HL-60 (cell line): ENCODE measurements at regions not wholly inside any gene's neighbourhood (a gene's known extent, or its start where the extent isn't known, plus 50 kb on each side); places are given as distances from the start of the nearest gene placed in this dataset.

Source experiments
- DNase-seq, 2 experiments: peaks; one replicate each; pipeline ENCODE4 v3.0.0-alpha.2; 2010 to 2020; ENCODE audit warnings: low read depth in 1 of 2, low spot score in 1 of 2
- H3K27ac ChIP-seq: fragments of 250-450 bp; sonication (Bioruptor Pico); replicated peaks from 2 replicates; pipeline ENCODE4 v1.5.1; 2020; ENCODE audit warnings: mild to moderate bottlenecking, moderate library complexity
- H3K27me3 ChIP-seq: fragments of 250-450 bp; sonication (Bioruptor Pico); 2 replicates; pipeline ENCODE4 v1.5.1; 2021; ENCODE audit warnings: mild to moderate bottlenecking, moderate library complexity; ENCODE audit not compliant: insufficient read depth, poor library complexity, severe bottlenecking
- H3K4me3 ChIP-seq: replicated peaks from 2 replicates; pipeline ENCODE4 v1.5.1; 2011; ENCODE audit warnings: mild to moderate bottlenecking, control low read depth, low read length; ENCODE audit not compliant: insufficient read depth
- GABPA ChIP-seq: IDR thresholded peaks from 2 replicates; pipeline ENCODE4 v1.6.1; 2012; ENCODE audit warnings: low read depth
- POLR2AphosphoS5 ChIP-seq: IDR thresholded peaks from 2 replicates; pipeline ENCODE4 v1.6.1; 2012; ENCODE audit warnings: low read depth
- SPI1 ChIP-seq: IDR thresholded peaks from 2 replicates; pipeline ENCODE4 v1.6.1; 2012; ENCODE audit warnings: low read depth, mild to moderate bottlenecking, borderline replicate concordance
- TF ChIP-seq, protein P1 (sequence below): IDR thresholded peaks from 2 replicates; pipeline ENCODE4 v1.6.1; 2012; ENCODE audit warnings: low read depth; ENCODE audit not compliant: insufficient replicate concordance
- TF ChIP-seq, protein P2 (sequence below): IDR thresholded peaks from one replicate; pipeline ENCODE4 v1.5.1; 2011; ENCODE audit warnings: low read length, control low read depth, inconsistent platforms; ENCODE audit not compliant: insufficient read depth

DNA sequence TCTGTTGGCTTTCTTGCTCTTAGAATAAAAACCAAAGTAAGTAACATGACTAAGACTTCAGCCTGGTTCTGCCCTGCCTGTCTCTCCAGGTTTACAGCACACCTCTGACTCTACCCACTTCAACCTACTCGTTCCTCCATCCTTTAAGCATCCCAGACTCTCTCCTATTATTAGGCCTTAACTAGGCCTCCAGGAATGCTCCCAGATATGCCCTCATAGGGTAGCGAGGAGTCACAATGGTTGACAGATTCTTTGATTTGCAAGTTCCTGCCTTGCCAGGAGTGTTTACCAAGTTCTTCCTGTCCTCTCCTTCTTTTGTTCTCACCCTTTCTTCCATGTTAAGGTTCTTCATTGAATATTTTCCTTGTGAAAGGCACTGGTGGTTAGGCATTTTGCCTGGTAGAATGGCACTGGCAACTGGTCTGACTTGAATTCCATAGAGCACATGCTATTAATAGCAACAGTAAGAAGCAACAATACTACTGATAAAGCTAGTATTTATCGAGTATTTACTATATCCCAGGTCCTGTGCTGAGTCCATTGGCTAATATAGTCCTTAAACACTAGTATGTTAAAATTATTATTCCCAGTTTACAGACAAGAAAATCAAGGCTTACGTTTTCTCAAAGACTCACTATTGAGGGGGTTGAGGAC is 327.9 kb upstream of the PRKCQ start:
- H3K27me3 ChIP-seq, result no peaks in the 10 kb centered on the region

DNA sequence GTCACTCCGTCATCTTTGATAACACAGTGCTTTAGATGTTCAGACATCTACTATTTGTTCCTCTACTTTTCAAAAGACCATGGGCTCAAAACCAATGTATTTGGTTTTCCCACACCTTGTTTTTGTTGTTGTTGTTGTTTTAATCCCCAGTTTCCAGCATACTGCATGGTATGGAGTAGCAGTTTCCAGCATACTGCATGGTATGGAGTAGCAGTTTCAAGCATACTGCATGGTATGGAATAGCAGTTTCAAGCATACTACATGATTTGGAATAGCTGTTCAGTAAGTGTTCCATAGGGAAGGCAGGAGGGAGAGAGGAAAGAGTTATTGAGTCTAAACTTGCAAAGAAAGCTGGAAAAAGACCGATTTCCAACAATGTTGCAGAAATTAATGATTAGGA is 314.3 kb upstream of the PRKCQ start:
- DNase-seq, result no peak
- TF ChIP-seq, protein P1, sequence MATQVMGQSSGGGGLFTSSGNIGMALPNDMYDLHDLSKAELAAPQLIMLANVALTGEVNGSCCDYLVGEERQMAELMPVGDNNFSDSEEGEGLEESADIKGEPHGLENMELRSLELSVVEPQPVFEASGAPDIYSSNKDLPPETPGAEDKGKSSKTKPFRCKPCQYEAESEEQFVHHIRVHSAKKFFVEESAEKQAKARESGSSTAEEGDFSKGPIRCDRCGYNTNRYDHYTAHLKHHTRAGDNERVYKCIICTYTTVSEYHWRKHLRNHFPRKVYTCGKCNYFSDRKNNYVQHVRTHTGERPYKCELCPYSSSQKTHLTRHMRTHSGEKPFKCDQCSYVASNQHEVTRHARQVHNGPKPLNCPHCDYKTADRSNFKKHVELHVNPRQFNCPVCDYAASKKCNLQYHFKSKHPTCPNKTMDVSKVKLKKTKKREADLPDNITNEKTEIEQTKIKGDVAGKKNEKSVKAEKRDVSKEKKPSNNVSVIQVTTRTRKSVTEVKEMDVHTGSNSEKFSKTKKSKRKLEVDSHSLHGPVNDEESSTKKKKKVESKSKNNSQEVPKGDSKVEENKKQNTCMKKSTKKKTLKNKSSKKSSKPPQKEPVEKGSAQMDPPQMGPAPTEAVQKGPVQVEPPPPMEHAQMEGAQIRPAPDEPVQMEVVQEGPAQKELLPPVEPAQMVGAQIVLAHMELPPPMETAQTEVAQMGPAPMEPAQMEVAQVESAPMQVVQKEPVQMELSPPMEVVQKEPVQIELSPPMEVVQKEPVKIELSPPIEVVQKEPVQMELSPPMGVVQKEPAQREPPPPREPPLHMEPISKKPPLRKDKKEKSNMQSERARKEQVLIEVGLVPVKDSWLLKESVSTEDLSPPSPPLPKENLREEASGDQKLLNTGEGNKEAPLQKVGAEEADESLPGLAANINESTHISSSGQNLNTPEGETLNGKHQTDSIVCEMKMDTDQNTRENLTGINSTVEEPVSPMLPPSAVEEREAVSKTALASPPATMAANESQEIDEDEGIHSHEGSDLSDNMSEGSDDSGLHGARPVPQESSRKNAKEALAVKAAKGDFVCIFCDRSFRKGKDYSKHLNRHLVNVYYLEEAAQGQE, result no peak
- TF ChIP-seq, protein P2, sequence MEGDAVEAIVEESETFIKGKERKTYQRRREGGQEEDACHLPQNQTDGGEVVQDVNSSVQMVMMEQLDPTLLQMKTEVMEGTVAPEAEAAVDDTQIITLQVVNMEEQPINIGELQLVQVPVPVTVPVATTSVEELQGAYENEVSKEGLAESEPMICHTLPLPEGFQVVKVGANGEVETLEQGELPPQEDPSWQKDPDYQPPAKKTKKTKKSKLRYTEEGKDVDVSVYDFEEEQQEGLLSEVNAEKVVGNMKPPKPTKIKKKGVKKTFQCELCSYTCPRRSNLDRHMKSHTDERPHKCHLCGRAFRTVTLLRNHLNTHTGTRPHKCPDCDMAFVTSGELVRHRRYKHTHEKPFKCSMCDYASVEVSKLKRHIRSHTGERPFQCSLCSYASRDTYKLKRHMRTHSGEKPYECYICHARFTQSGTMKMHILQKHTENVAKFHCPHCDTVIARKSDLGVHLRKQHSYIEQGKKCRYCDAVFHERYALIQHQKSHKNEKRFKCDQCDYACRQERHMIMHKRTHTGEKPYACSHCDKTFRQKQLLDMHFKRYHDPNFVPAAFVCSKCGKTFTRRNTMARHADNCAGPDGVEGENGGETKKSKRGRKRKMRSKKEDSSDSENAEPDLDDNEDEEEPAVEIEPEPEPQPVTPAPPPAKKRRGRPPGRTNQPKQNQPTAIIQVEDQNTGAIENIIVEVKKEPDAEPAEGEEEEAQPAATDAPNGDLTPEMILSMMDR, result no peak
- no peak for TF ChIP-seq POLR2AphosphoS5
- TF ChIP-seq SPI1, result no peak
- no peak for TF ChIP-seq GABPA
- Histone ChIP-seq H3K27ac (no peak overlapping the region), H3K27me3 (no peaks in the 10 kb centered on the region), H3K4me3 (no peak overlapping the region)

More for the DNA sequence above, 327.9 kb upstream of the PRKCQ start:
- DNase-seq, result no peak
- Histone ChIP-seq H3K27ac (no peak overlapping the region), H3K4me3 (no peak overlapping the region)
- TF ChIP-seq, protein P1, result no peak
- TF ChIP-seq, protein P2, result no peak
- TF ChIP-seq SPI1 (no peak), POLR2AphosphoS5 (no peak), GABPA (no peak)

DNA sequence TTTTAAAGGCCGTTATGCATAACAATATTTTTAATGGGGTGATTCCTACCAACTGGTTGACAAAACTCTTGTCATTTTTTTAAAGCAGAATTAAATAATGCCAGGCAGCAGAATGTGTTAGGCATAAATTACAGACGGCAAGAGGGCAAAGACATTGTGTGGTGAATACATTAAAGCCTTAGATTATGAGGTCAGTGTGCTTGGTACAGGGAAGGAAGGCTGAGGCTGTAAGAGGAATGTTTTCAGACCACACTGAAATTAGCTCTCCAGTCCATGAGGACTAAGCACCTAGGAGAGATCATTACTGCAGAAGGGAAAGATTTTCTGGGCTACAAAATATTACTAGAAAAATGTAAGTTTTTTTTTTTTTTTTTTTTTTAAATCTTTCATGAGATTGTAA is 312.8 kb upstream of the PRKCQ start:
- no peaks in the 10 kb centered on the region for H3K27me3 ChIP-seq
- no peak overlapping the region for H3K27ac ChIP-seq
- no peak for DNase-seq
- H3K4me3 ChIP-seq, result no peak overlapping the region
- TF ChIP-seq POLR2AphosphoS5 (no peak), SPI1 (no peak), GABPA (no peak)
- TF ChIP-seq, protein P1, result no peak
- TF ChIP-seq, protein P2, result no peak
